ENCODE measurements at regions not wholly inside any gene's neighbourhood (a gene's known extent, or its start where the extent isn't known, plus 50 kb on each side); places are given as distances from the start of the nearest gene placed in this dataset.

DNA sequence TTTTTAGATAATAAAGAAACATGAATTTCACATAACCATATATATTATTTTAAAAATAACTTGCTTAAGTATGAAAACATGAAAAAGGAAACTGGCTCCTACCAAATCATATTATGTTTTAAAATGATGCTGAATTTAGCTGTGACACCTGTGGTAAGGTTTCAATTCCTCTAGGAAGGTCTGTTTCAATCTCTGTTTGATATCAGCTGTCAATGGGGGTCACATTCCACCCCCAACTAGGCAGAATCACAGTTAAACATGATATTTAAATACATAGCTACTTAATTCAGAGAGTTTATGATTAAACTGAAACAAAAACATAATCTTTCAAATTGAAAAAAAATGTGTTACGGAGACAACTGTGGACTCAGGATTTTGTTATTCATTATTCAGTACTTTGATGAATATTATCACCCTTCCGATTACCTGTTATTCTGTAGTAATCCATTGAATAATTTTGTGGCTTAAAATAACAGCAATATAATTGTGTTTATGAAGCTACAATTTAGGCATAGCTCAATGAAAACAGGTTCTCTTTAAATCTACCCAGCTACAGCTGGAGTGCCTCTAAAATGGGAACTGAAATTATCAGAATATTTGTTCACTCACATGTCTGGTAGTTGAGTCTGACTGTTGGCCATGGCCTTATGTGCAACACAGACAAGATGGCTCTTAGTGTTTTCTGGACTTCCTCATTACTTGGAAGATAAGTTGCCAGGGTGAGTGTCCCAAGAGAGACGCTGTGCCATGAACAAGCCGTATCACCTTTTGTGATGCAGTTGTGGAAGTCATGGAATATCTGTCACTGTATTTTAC lies 244.6 kb upstream of the ANO3 start:
- ChIA-PET CTCF (ENCODE audit: unreplicated experiment) (interaction anchor here (3.0 kb wide), 1 partner anchor 14 kb away, joined by 10 read pairs; no protein-coding TSS in a partner anchor), POLR2A (interaction anchor here (0.6 to 3.5 kb wide), 15 partner anchors 9 to 762 kb away, joined by 3 to 47 read pairs (median 4); no protein-coding TSS in a partner anchor)
- intact Hi-C loops (cut with micrococcal nuclease; ENCODE audit: unreplicated experiment), result loop anchor here (1.0 to 10.0 kb wide), 4 partner anchors 19 to 827 kb away; no protein-coding TSS in a partner anchor
- Histone ChIP-seq H3K9me2 (ENCODE audit: insufficient read depth, low read length) (no peaks in the 10 kb centered on the region), H3K27ac (ENCODE audit: low read depth, low read length, poor library complexity, severe bottlenecking) (peak overlapping the region; percentile 99), H3K79me2 (ENCODE audit: insufficient read depth, low read depth, low read length) (no peaks in the 10 kb centered on the region), H3K9me3 (ENCODE audit: low read length) (peaks cover 30% of the 10 kb centered on the region; the same call in 1 of the 2 replicates), H2AFZ (ENCODE audit: low read length) (peak overlapping the region; percentile 86), H4K20me1 (ENCODE audit: insufficient read depth, low read length) (no peaks in the 10 kb centered on the region), H3K4me2 (ENCODE audit: low read length) (peak overlapping the region; percentile 66), H3K4me3 (ENCODE audit: low read depth, low read length, poor library complexity, severe bottlenecking) (peak overlapping the region; percentile 46), H3K4me1 (ENCODE audit: insufficient read depth, low read length, poor library complexity, severe bottlenecking) (peaks cover 82% of the 10 kb centered on the region), H3K36me3 (ENCODE audit: insufficient read depth, low read length) (peaks cover 78% of the 10 kb centered on the region)
- BruUV-seq (replicated peaks), result no TSS peak
- no peak for TF ChIP-seq EZH2phosphoT487 (IDR thresholded peaks at IDR 0.05; ENCODE audit: borderline replicate concordance, low read depth, low read length)
- TF ChIP-seq, protein P1, sequence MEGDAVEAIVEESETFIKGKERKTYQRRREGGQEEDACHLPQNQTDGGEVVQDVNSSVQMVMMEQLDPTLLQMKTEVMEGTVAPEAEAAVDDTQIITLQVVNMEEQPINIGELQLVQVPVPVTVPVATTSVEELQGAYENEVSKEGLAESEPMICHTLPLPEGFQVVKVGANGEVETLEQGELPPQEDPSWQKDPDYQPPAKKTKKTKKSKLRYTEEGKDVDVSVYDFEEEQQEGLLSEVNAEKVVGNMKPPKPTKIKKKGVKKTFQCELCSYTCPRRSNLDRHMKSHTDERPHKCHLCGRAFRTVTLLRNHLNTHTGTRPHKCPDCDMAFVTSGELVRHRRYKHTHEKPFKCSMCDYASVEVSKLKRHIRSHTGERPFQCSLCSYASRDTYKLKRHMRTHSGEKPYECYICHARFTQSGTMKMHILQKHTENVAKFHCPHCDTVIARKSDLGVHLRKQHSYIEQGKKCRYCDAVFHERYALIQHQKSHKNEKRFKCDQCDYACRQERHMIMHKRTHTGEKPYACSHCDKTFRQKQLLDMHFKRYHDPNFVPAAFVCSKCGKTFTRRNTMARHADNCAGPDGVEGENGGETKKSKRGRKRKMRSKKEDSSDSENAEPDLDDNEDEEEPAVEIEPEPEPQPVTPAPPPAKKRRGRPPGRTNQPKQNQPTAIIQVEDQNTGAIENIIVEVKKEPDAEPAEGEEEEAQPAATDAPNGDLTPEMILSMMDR (conservative IDR thresholded peaks at IDR 0.05; ENCODE audit: low read length), result no peak
- peak; percentile 91 for DNase-seq (ENCODE audit: low spot score)

DNA sequence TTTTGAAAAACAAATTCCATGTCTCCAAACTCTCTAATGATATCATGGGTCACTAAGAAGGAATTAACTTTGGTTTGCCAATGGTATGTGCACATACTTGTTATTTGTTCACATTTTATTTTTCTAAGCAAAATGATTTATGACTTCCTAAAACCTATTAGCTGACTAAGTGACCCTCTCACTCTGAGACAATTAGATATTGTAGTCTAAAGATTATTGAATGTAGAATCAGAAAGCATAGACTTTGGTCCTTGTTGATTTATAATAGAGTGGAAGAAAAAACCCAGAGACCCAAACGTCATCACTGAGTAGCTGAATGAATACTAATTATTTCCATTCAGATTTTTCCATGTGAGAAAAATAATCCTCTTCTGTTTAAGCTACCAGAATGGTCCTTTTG lies 243.5 kb upstream of the ANO3 start:
- Histone ChIP-seq H3K4me2 (ENCODE audit: low read length) (peak overlapping the region; percentile 9), H3K36me3 (ENCODE audit: insufficient read depth, low read length) (peaks cover 86% of the 10 kb centered on the region), H3K9me3 (ENCODE audit: low read length) (peaks cover 30% of the 10 kb centered on the region; the same call in 1 of the 2 replicates), H3K4me3 (ENCODE audit: low read depth, low read length, poor library complexity, severe bottlenecking) (peak overlapping the region; percentile 1), H3K27ac (ENCODE audit: low read depth, low read length, poor library complexity, severe bottlenecking) (peak overlapping the region; percentile 99), H3K9me2 (ENCODE audit: insufficient read depth, low read length) (no peaks in the 10 kb centered on the region), H2AFZ (ENCODE audit: low read length) (peak overlapping the region; percentile 86; the same call in 1 of the 2 replicates), H3K79me2 (ENCODE audit: insufficient read depth, low read depth, low read length) (no peaks in the 10 kb centered on the region), H3K4me1 (ENCODE audit: insufficient read depth, low read length, poor library complexity, severe bottlenecking) (peaks cover 91% of the 10 kb centered on the region), H4K20me1 (ENCODE audit: insufficient read depth, low read length) (no peaks in the 10 kb centered on the region)
- intact Hi-C loops (cut with micrococcal nuclease; ENCODE audit: unreplicated experiment), result loop anchor here (10.0 kb wide), 1 partner anchor 826 kb away; no protein-coding TSS in a partner anchor
- ChIA-PET POLR2A (interaction anchor here (0.9 to 3.5 kb wide), 5 partner anchors 9 to 25 kb away, joined by 3 to 25 read pairs (median 5); no protein-coding TSS in a partner anchor), CTCF (ENCODE audit: unreplicated experiment) (no interaction called here)
- DNase-seq (ENCODE audit: low spot score), result no peak
- no TSS peak for BruUV-seq (replicated peaks)
- TF ChIP-seq, protein P1 (conservative IDR thresholded peaks at IDR 0.05; ENCODE audit: low read length), result no peak
